ENCODE measurements at regions not wholly inside any gene's neighbourhood (a gene's known extent, or its start where the extent isn't known, plus 50 kb on each side); places are given as distances from the start of the nearest gene placed in this dataset.

DNA sequence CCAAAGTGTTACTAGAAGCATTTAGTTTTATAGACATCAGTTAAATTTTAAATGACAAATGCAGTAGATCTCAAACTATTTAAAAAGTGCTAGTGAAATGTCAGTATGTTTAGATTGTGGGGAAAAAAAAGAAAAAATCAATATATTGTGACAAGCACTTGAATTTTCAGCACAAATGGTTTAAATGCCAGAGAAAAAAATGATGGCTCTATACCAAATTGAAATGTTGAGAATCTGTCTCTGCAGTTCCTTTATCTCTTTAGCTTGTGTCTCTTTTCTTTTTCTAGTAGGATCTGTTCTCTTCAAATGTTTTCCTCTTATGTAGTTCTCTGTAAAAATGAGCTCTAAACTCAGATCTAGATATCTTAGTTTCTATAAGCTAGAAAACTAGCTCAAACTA is 682.6 kb upstream of the GCFC2 start:
- Histone ChIP-seq H3K27me3 (no peaks in the 10 kb centered on the region), H3K9me3 (no peaks in the 10 kb centered on the region), H3K36me3 (no peaks in the 10 kb centered on the region), H3K4me1 (ENCODE audit: control insufficient read depth in 1 of 2, insufficient read depth in 1 of 2, low read depth in 1 of 2, low read length in 1 of 2) (no peaks in the 10 kb centered on the region), H3K27ac (no peak overlapping the region), H3K4me3 (ENCODE audit: low read depth in 1 of 2, low read length in 1 of 2) (no peak overlapping the region)
- TF ChIP-seq, protein P1, sequence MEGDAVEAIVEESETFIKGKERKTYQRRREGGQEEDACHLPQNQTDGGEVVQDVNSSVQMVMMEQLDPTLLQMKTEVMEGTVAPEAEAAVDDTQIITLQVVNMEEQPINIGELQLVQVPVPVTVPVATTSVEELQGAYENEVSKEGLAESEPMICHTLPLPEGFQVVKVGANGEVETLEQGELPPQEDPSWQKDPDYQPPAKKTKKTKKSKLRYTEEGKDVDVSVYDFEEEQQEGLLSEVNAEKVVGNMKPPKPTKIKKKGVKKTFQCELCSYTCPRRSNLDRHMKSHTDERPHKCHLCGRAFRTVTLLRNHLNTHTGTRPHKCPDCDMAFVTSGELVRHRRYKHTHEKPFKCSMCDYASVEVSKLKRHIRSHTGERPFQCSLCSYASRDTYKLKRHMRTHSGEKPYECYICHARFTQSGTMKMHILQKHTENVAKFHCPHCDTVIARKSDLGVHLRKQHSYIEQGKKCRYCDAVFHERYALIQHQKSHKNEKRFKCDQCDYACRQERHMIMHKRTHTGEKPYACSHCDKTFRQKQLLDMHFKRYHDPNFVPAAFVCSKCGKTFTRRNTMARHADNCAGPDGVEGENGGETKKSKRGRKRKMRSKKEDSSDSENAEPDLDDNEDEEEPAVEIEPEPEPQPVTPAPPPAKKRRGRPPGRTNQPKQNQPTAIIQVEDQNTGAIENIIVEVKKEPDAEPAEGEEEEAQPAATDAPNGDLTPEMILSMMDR (IDR thresholded peaks at IDR 0.05) = no peak

DNA sequence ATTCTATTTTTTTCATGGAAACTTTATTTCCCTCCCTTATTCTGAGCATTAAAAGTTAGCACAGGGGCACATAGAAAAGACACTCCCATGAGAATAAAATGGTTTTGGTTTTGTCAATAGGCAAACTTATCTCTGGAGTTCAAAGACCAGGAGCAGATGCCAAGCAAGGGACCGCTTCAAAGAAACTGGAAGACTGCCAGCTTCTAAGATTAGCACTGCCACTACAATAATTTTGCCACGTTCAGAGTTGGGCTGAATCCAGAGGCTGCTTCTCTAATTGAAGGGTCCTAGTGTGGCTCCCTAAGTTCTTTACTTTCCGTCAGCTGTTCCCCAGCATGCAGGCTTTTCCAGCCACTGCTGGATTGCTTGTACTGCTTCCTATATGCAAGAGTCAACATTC is 681.0 kb upstream of the GCFC2 start:
- H3K27me3 ChIP-seq = no peaks in the 10 kb centered on the region
- H3K36me3 ChIP-seq = no peaks in the 10 kb centered on the region
- TF ChIP-seq, protein P1 (IDR thresholded peaks at IDR 0.05) = no peak
- H3K4me1 ChIP-seq (ENCODE audit: control insufficient read depth in 1 of 2, insufficient read depth in 1 of 2, low read depth in 1 of 2, low read length in 1 of 2) = no peaks in the 10 kb centered on the region
- H3K27ac ChIP-seq = no peak overlapping the region
- no peaks in the 10 kb centered on the region for H3K9me3 ChIP-seq
- H3K4me3 ChIP-seq (ENCODE audit: low read depth in 1 of 2, low read length in 1 of 2) = no peak overlapping the region

DNA sequence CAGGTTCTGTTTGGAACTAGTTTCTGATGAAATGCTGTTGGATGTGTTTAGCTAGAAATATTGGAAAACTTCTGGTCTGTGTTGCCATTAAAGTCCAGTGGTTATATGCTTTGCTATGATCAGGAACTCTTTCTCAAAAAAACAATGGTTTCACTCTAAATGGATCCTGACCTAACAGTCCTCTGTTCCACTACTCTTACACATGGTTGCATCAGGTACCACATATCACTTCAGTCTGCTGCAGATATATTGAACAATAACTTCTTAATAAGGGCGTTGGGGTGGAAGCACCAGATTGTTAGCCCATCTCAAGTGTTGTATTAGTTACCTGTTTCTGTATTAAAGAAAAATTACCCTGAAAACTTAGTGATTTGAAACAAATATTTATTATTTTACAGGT is 676.6 kb upstream of the GCFC2 start:
- TF ChIP-seq, protein P1 (IDR thresholded peaks at IDR 0.05) = no peak
- Histone ChIP-seq H3K36me3 (no peaks in the 10 kb centered on the region), H3K4me3 (ENCODE audit: low read depth in 1 of 2, low read length in 1 of 2) (no peak overlapping the region), H3K9me3 (no peaks in the 10 kb centered on the region), H3K4me1 (ENCODE audit: control insufficient read depth in 1 of 2, insufficient read depth in 1 of 2, low read depth in 1 of 2, low read length in 1 of 2) (no peaks in the 10 kb centered on the region), H3K27me3 (no peaks in the 10 kb centered on the region), H3K27ac (no peak overlapping the region)

DNA sequence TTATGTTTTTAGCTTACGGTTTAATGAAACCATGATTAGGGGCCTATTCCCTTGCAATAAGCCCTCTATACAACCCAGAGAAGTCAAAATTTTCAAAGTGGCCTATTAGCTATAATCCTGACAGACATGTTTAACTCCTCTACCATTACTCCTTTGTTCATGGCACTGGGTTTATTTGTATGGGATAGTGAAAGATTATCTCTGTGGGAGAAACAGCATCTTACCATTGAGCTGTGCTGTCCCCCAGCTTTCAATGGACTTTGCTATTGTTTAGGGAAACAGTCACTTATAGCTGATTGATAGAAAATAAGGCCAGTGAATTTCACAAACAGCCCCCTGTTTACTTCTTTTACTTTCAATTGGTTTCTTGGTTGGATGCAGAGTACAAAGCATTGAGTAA is 675.2 kb upstream of the GCFC2 start:
- Histone ChIP-seq H3K4me1 (ENCODE audit: control insufficient read depth in 1 of 2, insufficient read depth in 1 of 2, low read depth in 1 of 2, low read length in 1 of 2) (no peaks in the 10 kb centered on the region), H3K27me3 (no peaks in the 10 kb centered on the region), H3K9me3 (no peaks in the 10 kb centered on the region), H3K36me3 (no peaks in the 10 kb centered on the region), H3K4me3 (ENCODE audit: low read depth in 1 of 2, low read length in 1 of 2) (no peak overlapping the region), H3K27ac (no peak overlapping the region)
- TF ChIP-seq, protein P1 (IDR thresholded peaks at IDR 0.05) = no peak

DNA sequence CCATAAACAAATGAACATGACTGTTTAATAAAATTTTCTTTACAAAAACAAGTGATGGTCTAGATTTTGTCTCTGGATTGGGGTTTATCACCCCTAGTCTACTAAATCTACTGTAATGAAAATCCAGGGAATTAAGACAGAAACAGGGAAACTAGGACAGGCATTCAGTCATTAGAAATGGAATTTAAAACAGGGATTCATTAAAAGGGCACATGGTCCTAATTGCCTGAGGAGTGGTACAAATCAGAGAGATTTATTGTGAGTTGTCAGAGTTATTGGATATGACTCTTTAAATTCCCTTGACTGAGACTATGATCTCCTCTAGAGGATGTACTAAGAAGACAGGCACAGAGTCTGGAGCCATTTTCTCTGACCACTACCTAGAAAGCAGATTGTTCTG is 670.9 kb upstream of the GCFC2 start:
- Histone ChIP-seq H3K27me3 (no peaks in the 10 kb centered on the region), H3K4me1 (ENCODE audit: control insufficient read depth in 1 of 2, insufficient read depth in 1 of 2, low read depth in 1 of 2, low read length in 1 of 2) (no peaks in the 10 kb centered on the region), H3K36me3 (no peaks in the 10 kb centered on the region), H3K9me3 (no peaks in the 10 kb centered on the region), H3K4me3 (ENCODE audit: low read depth in 1 of 2, low read length in 1 of 2) (no peak overlapping the region), H3K27ac (no peak overlapping the region)
- TF ChIP-seq, protein P1 (IDR thresholded peaks at IDR 0.05) = no peak

DNA sequence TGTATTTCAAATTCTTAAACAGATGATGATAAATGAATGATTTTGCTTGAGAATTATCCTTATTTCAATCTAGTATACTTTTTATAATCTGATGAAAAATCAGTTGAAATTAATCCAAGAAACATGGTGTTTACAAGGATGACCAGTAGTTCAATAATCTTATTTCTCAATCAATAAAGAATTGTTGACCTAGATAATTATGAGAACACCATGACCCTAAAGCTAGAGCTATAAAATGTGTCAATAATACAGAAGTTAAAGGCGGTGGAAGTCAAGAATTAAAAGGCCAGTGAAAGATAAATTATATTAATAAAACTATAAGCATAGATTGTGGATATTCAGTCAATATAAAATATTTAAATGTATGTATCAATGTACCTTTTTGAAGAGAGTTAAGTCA is 667.4 kb upstream of the GCFC2 start:
- no peak overlapping the region for H3K27ac ChIP-seq
- no peaks in the 10 kb centered on the region for H3K4me1 ChIP-seq (ENCODE audit: control insufficient read depth in 1 of 2, insufficient read depth in 1 of 2, low read depth in 1 of 2, low read length in 1 of 2)
- no peaks in the 10 kb centered on the region for H3K9me3 ChIP-seq
- H3K36me3 ChIP-seq = no peaks in the 10 kb centered on the region
- H3K27me3 ChIP-seq = no peaks in the 10 kb centered on the region
- no peak overlapping the region for H3K4me3 ChIP-seq (ENCODE audit: low read depth in 1 of 2, low read length in 1 of 2)
- TF ChIP-seq, protein P1 (IDR thresholded peaks at IDR 0.05) = no peak

All from neutrophil (primary cell).